ENCODE measurements at regions not wholly inside any gene's neighbourhood (a gene's known extent, or its start where the extent isn't known, plus 50 kb on each side); places are given as distances from the start of the nearest gene placed in this dataset.

DNA sequence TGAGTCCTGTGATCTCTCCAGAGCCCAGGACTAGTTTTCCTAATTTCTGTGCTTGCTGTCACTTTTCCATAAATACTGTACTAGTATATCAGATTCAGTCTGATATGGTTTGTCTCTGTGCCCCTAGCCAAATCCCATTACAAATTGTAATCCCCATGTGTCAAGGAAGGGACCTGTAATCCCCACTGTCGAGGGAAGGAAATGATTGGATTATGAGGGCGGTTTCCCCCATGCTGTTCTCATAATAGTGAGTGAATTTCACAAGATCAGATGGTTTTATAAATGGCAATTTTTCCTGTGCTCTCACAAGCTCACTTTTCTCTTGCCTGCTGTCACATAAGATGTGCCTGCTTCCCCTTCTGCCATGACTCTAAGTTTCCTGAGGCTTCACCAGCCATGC lies 54.8 kb upstream of the IFRD1 start:
- no peak for ATAC-seq
- H3K27ac Mint-ChIP-seq = no peak overlapping the region
- H3K27me3 Mint-ChIP-seq = peaks cover 8% of the 10 kb centered on the region
- H3K4me3 Mint-ChIP-seq = no peak overlapping the region
- DNase-seq = no peak
- H3K9me3 Mint-ChIP-seq = no peaks in the 10 kb centered on the region
- peaks cover 29% of the 10 kb centered on the region for H3K4me1 Mint-ChIP-seq

- Mint-ChIP-seq H3K27me3 (peaks cover 8% of the 10 kb centered on the region), H3K4me3 (no peak overlapping the region), H3K4me1 (peaks cover 29% of the 10 kb centered on the region), H3K27ac (no peak overlapping the region), H3K9me3 (no peaks in the 10 kb centered on the region)
- ATAC-seq (no peak), DNase-seq (no peak)
Measured at GRCh38 chr7:112395893-112396292, 54.4 kb upstream of the IFRD1 start.

GRCh38 chr7:112398534-112398933 lies 51.7 kb upstream of the IFRD1 start:
- H3K27me3 Mint-ChIP-seq = peaks cover 8% of the 10 kb centered on the region
- ATAC-seq (peak; percentile 66), DNase-seq (no peak)
- no peak overlapping the region for H3K27ac Mint-ChIP-seq
- H3K4me1 Mint-ChIP-seq = peaks cover 14% of the 10 kb centered on the region
- no peak overlapping the region for H3K4me3 Mint-ChIP-seq
- no peaks in the 10 kb centered on the region for H3K9me3 Mint-ChIP-seq

DNA sequence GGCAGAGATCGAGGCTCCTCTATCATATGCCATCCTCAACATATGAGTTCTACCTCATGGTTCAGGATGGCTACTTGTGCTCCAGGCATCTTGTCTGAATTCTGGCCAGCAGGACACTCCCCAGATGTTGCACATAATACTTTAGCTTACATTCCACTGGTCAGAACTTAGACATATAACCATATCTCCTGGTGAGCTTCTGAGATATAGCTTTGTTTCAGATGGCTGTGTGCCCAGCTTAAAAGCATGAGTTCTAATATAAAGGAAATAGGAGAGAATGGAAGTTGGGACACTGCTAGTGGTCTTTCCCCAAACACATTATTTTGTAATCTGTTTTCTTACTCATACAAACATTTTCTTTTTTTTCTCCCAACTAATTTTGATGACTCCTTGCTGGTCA lies 50.8 kb upstream of the IFRD1 start:
- H3K4me1 Mint-ChIP-seq = peaks cover 14% of the 10 kb centered on the region
- H3K4me3 Mint-ChIP-seq = no peak overlapping the region
- H3K9me3 Mint-ChIP-seq = no peaks in the 10 kb centered on the region
- DNase-seq = no peak
- peaks cover 8% of the 10 kb centered on the region for H3K27me3 Mint-ChIP-seq
- H3K27ac Mint-ChIP-seq = no peak overlapping the region
- ATAC-seq = no peak

DNA sequence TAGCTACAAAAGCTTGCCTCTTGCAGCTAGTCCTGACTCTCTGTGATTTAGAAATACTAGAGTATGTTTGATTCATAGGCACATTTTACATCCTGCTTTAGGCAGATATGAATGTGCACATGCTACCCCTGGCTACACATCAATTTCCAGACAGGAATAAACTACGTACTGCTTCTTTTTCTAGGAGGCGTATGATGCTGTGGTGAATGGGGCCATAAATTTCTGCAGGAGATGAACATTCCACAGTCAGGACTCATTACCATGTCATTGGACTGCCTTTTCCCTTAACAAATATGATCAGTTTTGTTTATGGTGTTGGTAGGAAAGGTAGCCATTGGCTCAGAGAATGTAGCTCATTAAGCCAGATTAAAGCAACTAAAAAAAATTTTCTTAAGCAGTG lies 50.1 kb upstream of the IFRD1 start:
- no peak for DNase-seq
- peaks cover 14% of the 10 kb centered on the region for H3K4me1 Mint-ChIP-seq
- ATAC-seq = no peak
- no peak overlapping the region for H3K4me3 Mint-ChIP-seq
- H3K9me3 Mint-ChIP-seq = no peaks in the 10 kb centered on the region
- no peak overlapping the region for H3K27ac Mint-ChIP-seq
- H3K27me3 Mint-ChIP-seq = peaks cover 8% of the 10 kb centered on the region

All from stimulated activated naive CD8-positive, alpha-beta T cell treated with anti-CD3 and anti-CD28 coated beads, Interleukin-15, amount 100 ng/mL, for 72 hours (primary cell).